ENCODE measurements at regions not wholly inside any gene's neighbourhood (a gene's known extent, or its start where the extent isn't known, plus 50 kb on each side); places are given as distances from the start of the nearest gene placed in this dataset.
"Not testable (repeated sequence)": the region's sequence is repeated elsewhere in the genome, so short reads cannot be mapped to it uniquely, and the experiment has no call there.

DNA sequence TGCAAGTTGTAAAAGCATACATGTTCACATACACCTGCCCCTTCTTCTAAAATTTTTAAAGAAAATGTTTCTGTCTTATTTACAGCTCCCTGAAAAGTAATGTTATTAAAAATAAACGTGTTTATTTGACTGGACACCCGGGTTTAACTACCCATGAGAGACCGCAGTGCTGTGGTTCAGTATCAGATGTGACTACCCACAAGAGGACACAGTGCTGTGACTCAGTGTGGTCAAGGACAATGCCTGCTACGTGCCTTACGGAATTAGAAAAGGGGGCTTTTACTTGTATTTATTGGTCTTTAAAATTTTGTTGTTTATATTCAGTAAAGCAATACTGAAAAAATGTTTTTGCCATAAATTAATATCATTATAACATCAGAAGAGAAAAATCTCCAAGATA is 641.4 kb downstream of the TRIML1 start:
- H3K9me3 ChIP-seq, result no peaks in the 10 kb centered on the region
- no peak overlapping the region for H3K4me3 ChIP-seq
- ATAC-seq (ENCODE audit: insufficient number of reproducible peaks, low FRiP score, low read depth) (no peak), DNase-seq (ENCODE audit: low spot score) (no peak)
- H3K27me3 ChIP-seq (replicated peaks; ENCODE audit: insufficient read depth), result no peaks in the 10 kb centered on the region
- no peaks in the 10 kb centered on the region for H3K36me3 ChIP-seq
- TF ChIP-seq, protein P1, sequence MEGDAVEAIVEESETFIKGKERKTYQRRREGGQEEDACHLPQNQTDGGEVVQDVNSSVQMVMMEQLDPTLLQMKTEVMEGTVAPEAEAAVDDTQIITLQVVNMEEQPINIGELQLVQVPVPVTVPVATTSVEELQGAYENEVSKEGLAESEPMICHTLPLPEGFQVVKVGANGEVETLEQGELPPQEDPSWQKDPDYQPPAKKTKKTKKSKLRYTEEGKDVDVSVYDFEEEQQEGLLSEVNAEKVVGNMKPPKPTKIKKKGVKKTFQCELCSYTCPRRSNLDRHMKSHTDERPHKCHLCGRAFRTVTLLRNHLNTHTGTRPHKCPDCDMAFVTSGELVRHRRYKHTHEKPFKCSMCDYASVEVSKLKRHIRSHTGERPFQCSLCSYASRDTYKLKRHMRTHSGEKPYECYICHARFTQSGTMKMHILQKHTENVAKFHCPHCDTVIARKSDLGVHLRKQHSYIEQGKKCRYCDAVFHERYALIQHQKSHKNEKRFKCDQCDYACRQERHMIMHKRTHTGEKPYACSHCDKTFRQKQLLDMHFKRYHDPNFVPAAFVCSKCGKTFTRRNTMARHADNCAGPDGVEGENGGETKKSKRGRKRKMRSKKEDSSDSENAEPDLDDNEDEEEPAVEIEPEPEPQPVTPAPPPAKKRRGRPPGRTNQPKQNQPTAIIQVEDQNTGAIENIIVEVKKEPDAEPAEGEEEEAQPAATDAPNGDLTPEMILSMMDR (IDR thresholded peaks at IDR 0.05), result no peak
- no peak overlapping the region for H3K27ac ChIP-seq
- H3K4me1 ChIP-seq (ENCODE audit: control insufficient read depth in 1 of 2, low read depth in 2 of 2), result peaks cover 0 to 17% of the 10 kb centered on the region in 2 donors

DNA sequence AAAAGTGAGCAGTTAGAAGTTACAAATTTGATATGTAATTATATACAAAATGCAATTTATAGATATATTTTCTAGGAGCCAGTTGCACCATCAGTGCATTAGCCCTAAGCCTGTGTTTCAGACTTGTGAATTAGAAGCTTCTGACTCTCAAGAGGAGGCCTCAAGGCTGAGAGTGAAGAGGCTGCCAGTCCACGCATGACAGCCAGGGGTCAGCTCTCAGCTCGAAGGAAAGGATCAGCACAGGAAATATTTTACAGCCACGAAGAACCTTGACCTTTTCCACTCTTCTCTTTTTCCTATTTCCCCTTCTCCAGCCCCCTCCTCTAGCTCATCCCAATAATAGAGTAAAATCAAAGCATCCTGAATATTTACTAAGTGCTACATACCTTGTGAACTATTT is 642.4 kb downstream of the TRIML1 start:
- Histone ChIP-seq H3K27ac (no peak overlapping the region), H3K36me3 (no peaks in the 10 kb centered on the region), H3K4me1 (ENCODE audit: control insufficient read depth in 1 of 2, low read depth in 2 of 2) (peaks cover 0 to 17% of the 10 kb centered on the region in 2 donors), H3K4me3 (no peak overlapping the region), H3K27me3 (replicated peaks; ENCODE audit: insufficient read depth) (no peaks in the 10 kb centered on the region), H3K9me3 (no peaks in the 10 kb centered on the region)
- DNase-seq (ENCODE audit: low spot score), result no peak
- ATAC-seq (ENCODE audit: insufficient number of reproducible peaks, low FRiP score, low read depth), result no peak
- TF ChIP-seq, protein P1 (IDR thresholded peaks at IDR 0.05), result no peak

DNA sequence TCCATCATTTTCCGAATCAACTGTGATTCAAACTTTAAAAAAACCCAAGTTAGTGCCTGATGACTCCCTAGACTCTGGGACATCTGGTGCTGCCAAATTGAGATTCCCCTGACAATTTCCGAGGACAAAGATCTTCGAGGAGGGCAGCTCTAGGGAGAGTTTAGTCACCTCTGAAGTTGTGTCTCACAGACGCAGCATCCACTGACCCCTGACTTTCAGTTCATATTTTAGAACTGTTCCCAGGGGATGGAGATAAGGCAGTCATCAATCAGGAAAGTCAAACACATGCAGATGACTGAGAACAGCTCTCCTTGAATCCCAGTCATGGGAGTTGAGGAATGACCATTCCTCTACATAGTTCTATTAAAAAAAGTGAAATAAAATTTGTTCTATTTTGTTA is 643.9 kb downstream of the TRIML1 start:
- Histone ChIP-seq H3K4me1 (ENCODE audit: control insufficient read depth in 1 of 2, low read depth in 2 of 2) (peaks cover 0 to 17% of the 10 kb centered on the region in 2 donors), H3K36me3 (no peaks in the 10 kb centered on the region), H3K27me3 (replicated peaks; ENCODE audit: insufficient read depth) (no peaks in the 10 kb centered on the region), H3K27ac (no peak overlapping the region), H3K9me3 (no peaks in the 10 kb centered on the region), H3K4me3 (no peak overlapping the region)
- TF ChIP-seq, protein P1 (IDR thresholded peaks at IDR 0.05), result no peak
- no peak for DNase-seq (ENCODE audit: low spot score)
- ATAC-seq (ENCODE audit: insufficient number of reproducible peaks, low FRiP score, low read depth), result no peak

DNA sequence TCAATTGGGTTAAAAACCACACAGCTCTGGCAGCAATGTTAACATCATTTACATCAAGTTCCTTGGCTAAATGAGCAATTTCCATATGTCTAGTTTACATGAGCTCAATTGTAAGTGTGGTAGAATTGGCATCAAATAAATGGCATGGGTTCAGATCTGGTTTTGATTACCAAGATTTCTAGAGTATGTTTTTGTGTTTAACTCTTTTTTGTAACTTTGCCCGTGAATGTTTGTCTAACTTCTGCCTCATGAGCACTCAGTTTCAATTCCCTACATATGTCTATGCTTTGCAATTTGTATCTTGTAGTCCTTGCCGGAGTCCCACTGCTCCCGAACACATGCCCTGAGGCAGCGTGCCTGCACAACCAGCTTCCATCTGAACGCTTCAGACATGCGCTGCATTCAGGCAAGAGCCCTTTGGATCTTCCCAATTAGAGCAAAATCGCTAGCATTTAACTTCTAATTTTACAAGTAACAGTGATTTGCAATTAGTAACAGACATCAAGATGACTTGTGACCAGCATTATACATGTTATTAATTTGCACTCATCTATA is 644.4 kb downstream of the TRIML1 start:
- H3K4me3 ChIP-seq, result no peak overlapping the region
- no peaks in the 10 kb centered on the region for H3K9me3 ChIP-seq
- DNase-seq (ENCODE audit: low spot score), result no peak
- H3K36me3 ChIP-seq, result no peaks in the 10 kb centered on the region
- TF ChIP-seq, protein P1 (IDR thresholded peaks at IDR 0.05), result no peak
- ATAC-seq (ENCODE audit: insufficient number of reproducible peaks, low FRiP score, low read depth), result no peak
- no peaks in the 10 kb centered on the region for H3K27me3 ChIP-seq (replicated peaks; ENCODE audit: insufficient read depth)
- peaks cover 0 to 14% of the 10 kb centered on the region in 2 donors for H3K4me1 ChIP-seq (ENCODE audit: control insufficient read depth in 1 of 2, low read depth in 2 of 2)
- no peak overlapping the region for H3K27ac ChIP-seq

DNA sequence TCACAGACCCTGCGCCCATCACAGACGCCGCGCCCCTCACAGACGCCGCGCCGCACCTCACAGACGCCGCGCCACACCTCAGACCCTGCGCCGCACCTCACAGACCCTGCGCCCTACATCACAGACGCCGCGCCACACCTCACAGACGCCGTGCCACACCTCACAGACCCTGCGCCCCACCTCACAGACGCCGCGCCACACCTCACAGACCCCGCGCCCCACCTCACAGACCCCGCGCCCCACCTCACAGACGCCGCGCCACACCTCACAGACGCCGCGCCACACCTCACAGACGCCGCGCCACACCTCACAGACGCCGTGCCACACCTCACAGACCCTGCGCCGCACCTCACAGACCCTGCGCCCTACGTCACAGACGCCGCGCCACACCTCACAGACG is 657.4 kb downstream of the TRIML1 start:
- not testable (repeated sequence) for H3K4me1 ChIP-seq (ENCODE audit: control insufficient read depth in 1 of 2, low read depth in 2 of 2); H3K27ac ChIP-seq; DNase-seq (ENCODE audit: low spot score); H3K36me3 ChIP-seq; H3K27me3 ChIP-seq (replicated peaks; ENCODE audit: insufficient read depth); ATAC-seq (ENCODE audit: insufficient number of reproducible peaks, low FRiP score, low read depth); H3K4me3 ChIP-seq; H3K9me3 ChIP-seq

DNA sequence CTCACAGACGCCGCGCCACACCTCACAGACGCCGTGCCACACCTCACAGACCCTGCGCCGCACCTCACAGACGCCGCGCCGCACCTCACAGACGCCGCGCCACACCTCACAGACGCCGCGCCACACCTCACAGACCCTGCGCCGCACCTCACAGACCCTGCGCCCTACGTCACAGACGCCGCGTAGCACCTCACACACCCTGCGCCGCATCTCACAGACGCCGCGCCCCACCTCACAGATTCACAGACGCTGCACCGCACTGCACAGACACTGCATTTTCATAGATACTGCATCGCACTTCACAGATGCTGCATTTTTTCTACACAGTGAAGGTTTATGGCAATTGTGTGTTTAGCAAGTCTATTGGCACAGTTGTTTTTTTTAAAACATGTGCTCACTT is 657.8 kb downstream of the TRIML1 start:
- not testable (repeated sequence) for H3K27ac ChIP-seq; H3K4me3 ChIP-seq; DNase-seq (ENCODE audit: low spot score); H3K4me1 ChIP-seq (ENCODE audit: control insufficient read depth in 1 of 2, low read depth in 2 of 2); H3K27me3 ChIP-seq (replicated peaks; ENCODE audit: insufficient read depth); H3K9me3 ChIP-seq; ATAC-seq (ENCODE audit: insufficient number of reproducible peaks, low FRiP score, low read depth); H3K36me3 ChIP-seq
